LNCAP (cell line): ENCODE measurements at regions not wholly inside any gene's neighbourhood (a gene's known extent, or its start where the extent isn't known, plus 50 kb on each side); places are given as distances from the start of the nearest gene placed in this dataset.

Source experiments
- CTCF ChIP-seq: fragments of 450-650 bp; IDR thresholded peaks from 2 replicates; pipeline ENCODE4 v1.5.1; 2017; ENCODE audit warnings: mild to moderate bottlenecking

GRCh38 chr16:47921535-47921934, 234.3 kb downstream of the ABCC12 start:
- TF ChIP-seq CTCF, result no peak

- TF ChIP-seq CTCF, result no peak
Observed at GRCh38 chr16:47920709-47921108, 235.1 kb downstream of the ABCC12 start.

- no peak for TF ChIP-seq CTCF
Observed at GRCh38 chr16:47917118-47917517, 238.7 kb downstream of the ABCC12 start.

GRCh38 chr16:47916266-47916665, 239.5 kb downstream of the ABCC12 start:
- TF ChIP-seq CTCF, result no peak

- TF ChIP-seq CTCF, result no peak
Observed at GRCh38 chr16:47907109-47907508, 248.7 kb downstream of the ABCC12 start.

GRCh38 chr16:47905771-47906170, 250.0 kb downstream of the ABCC12 start:
- no peak for TF ChIP-seq CTCF

- TF ChIP-seq CTCF, result no peak
Observed at GRCh38 chr16:47904691-47905090, 251.1 kb downstream of the ABCC12 start.

- TF ChIP-seq CTCF, result no peak
Observed at GRCh38 chr16:47903470-47903869, 252.3 kb downstream of the ABCC12 start.
